Fibroblast of the aortic adventitia (primary cell): ENCODE measurements at regions not wholly inside any gene's neighbourhood (a gene's known extent, or its start where the extent isn't known, plus 50 kb on each side); places are given as distances from the start of the nearest gene placed in this dataset.

Experiments
- DNase-seq: peaks from one replicate; pipeline ENCODE4 v3.0.0-alpha.2; 2010; ENCODE audit warnings: low read depth
- H3K4me3 ChIP-seq: 2 replicates; pipeline ENCODE4 v1.5.1; 2011; ENCODE audit warnings: low read depth, mild to moderate bottlenecking, control low read depth, low read length, moderate library complexity
- TF ChIP-seq, protein P1 (sequence below): IDR thresholded peaks from 2 replicates; pipeline ENCODE4 v1.5.1; 2011; ENCODE audit warnings: mild to moderate bottlenecking, low read length, control low read depth, inconsistent platforms; ENCODE audit not compliant: insufficient read depth

DNA sequence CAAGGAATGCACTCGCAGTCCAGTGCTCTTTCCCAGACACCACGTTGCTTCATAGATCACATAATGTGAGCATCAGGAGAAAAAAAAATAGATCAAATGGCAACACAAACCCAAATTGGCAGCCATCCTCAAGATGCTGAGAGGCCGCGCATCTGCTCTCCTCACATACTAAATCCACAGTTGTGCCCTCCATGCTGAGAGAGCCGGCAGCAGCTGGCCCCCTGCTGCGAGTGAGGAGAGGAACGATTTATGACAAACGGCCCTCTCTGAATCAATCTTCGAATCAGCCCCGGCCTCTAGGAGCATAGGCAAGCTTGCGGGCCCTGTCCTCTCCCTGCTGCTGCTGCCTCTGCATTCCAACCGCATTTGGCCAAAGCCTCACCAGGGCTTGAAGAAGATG, 159.9 kb upstream of the TENM4 start:
- DNase-seq: no peak
- H3K4me3 ChIP-seq: no peak overlapping the region
- TF ChIP-seq, protein P1, sequence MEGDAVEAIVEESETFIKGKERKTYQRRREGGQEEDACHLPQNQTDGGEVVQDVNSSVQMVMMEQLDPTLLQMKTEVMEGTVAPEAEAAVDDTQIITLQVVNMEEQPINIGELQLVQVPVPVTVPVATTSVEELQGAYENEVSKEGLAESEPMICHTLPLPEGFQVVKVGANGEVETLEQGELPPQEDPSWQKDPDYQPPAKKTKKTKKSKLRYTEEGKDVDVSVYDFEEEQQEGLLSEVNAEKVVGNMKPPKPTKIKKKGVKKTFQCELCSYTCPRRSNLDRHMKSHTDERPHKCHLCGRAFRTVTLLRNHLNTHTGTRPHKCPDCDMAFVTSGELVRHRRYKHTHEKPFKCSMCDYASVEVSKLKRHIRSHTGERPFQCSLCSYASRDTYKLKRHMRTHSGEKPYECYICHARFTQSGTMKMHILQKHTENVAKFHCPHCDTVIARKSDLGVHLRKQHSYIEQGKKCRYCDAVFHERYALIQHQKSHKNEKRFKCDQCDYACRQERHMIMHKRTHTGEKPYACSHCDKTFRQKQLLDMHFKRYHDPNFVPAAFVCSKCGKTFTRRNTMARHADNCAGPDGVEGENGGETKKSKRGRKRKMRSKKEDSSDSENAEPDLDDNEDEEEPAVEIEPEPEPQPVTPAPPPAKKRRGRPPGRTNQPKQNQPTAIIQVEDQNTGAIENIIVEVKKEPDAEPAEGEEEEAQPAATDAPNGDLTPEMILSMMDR: no peak

DNA sequence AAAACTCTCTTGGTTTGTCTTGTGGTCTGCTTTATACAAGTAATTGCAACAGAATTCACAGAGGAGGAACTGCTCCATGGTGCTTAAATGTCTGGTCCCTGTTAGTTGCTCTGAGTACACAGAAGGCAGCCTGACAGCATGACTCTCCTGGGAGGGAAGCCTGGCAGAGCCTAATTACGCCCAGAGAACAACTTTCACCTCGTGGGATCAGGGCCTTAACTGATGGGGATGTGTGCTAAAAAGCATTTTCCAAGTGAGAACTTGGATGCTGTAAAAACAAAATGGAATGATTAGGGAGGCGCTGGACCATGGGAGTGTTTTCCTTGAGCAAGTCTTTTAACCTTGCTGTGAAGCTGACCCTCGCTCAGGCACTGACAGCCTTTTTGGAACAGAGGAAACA, 154.0 kb upstream of the TENM4 start:
- H3K4me3 ChIP-seq: no peak overlapping the region
- TF ChIP-seq, protein P1: no peak
- DNase-seq: no peak

DNA sequence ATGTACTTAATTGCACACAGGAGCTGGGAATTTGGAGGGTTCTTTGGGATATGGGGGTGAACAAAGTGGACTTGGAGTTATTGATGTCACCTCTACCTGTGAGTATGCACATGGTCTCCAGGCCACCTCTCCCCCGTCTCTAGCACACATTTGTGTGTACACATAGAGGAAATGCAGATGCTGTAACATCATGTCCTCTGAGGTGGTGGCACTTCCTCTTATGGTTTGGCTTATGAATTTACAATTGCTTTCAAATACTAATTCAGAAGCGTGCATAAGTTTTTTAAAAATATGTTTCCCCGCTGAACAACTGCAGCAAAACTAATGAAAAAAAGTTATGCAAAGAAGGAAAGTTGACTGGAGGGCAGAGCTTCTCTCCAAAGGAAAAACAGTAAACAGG, 152.0 kb upstream of the TENM4 start:
- H3K4me3 ChIP-seq: no peak overlapping the region
- TF ChIP-seq, protein P1: no peak
- DNase-seq: no peak

DNA sequence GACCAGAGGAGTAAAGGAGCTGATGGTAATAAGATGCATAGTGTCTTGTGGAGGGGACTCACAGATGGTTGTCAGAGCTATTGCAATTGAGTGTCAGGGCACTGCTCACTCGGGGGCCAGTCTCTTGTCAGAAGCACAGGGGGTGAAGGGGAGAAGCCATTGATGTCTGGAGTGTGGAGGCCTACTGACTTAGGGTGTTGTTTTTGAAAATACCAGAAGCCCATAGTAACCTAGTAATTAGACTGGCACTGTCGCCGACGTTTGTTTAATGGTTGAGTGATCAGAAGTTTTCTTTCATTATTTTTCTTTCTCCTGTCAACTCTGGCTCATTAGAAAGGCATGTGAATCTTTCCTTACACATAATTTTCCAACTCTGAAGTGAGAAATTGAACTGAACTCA, 151.6 kb upstream of the TENM4 start:
- H3K4me3 ChIP-seq: no peak overlapping the region
- DNase-seq: no peak
- TF ChIP-seq, protein P1: no peak

DNA sequence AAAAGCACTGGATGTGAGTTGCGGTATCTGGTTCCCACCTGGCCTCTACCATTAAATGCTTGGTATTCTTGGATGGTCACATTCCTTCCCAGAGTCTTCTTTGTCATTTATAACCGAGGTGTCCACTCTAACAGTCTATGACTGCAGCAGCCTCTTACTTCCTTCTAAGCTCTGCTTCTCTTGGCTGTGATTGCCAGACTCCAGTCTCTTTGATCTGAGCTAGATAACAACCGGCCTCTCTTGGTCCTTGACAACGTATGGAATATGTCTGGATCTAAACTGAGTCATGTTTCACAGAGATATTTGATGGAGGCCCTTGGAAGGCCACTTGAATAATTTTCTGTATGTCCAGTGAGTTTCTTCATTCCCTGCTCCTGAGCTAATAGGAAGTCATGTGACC, 141.6 kb upstream of the TENM4 start:
- TF ChIP-seq, protein P1: no peak
- no peak overlapping the region for H3K4me3 ChIP-seq
- no peak for DNase-seq

DNA sequence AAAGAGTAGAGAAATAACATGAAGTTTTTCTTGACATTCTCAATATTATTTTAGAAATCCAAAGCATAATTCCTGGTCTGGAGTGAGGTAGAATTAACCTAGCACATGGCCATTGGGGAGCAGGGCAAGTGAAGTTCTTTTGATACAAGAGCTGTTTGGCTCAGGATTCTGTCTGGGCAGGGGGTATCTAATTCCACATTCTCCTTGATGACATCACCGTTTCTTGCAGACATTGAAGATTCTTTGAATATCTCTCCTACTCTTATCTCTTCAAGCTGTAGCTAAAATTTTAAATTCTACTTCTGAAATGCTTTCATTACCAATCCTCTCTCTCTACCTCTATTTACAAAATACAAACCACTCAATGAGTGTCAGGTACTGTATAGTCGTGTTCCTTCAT, 138.2 kb upstream of the TENM4 start:
- H3K4me3 ChIP-seq: no peak overlapping the region
- TF ChIP-seq, protein P1: no peak
- no peak for DNase-seq

DNA sequence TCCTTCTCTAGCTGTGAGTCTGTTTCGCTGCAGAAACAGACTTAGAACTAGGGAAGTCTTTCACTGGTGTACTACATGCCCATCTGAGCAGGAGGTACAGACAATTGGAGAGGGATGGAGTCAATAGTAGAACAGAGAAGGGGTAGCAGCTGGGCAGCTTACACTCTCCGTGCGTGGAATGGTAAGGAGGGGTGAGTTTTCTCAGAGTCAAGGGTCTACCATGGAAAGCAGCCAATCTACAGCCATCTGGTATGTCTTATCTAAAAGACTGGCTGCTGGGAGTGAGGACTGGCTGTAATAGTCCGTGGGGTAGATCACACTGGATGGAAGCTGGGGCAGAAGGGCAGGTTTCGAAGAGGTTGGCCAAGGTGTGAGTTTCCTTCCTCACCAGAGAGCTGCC, 137.3 kb upstream of the TENM4 start:
- no peak for DNase-seq
- no peak overlapping the region for H3K4me3 ChIP-seq
- TF ChIP-seq, protein P1: no peak
